ENCODE measurements at regions not wholly inside any gene's neighbourhood (a gene's known extent, or its start where the extent isn't known, plus 50 kb on each side); places are given as distances from the start of the nearest gene placed in this dataset.

- in situ Hi-C loops (cut with MboI; ENCODE audit: low sequenced_read_pairs in 4 of 4) (no loop called here), intact Hi-C loops (cut with DNase I; ENCODE audit: low total_unique reads) (no loop called here)
- no peak overlapping the region for H3K4me3 ChIP-seq
- no peak for DNase-seq
- H3K4me1 ChIP-seq: no peaks in the 10 kb centered on the region
- H3K27ac ChIP-seq: no peak overlapping the region
- H3K36me3 ChIP-seq: no peaks in the 10 kb centered on the region
- no peaks in the 10 kb centered on the region for H3K9me3 ChIP-seq
- no peak for ATAC-seq
- H3K27me3 ChIP-seq: no peaks in the 10 kb centered on the region
- no peak for TF ChIP-seq POLR2A (IDR thresholded peaks at IDR 0.05)
- no peak for TF ChIP-seq CTCF (IDR thresholded peaks at IDR 0.05 in 4 of 5, conservative IDR thresholded peaks at IDR 0.05 in 1 of 5)
Observed at GRCh38 chr18:55743736-55744135, 155.7 kb upstream of the TCF4 start.

- no peaks in the 10 kb centered on the region for H3K27me3 ChIP-seq
- no peak for TF ChIP-seq CTCF (IDR thresholded peaks at IDR 0.05 in 4 of 5, conservative IDR thresholded peaks at IDR 0.05 in 1 of 5)
- TF ChIP-seq POLR2A (IDR thresholded peaks at IDR 0.05): no peak
- no peak overlapping the region for H3K27ac ChIP-seq
- ATAC-seq: no peak
- intact Hi-C loops (cut with DNase I; ENCODE audit: low total_unique reads): no loop called here
- DNase-seq: no peak
- no peaks in the 10 kb centered on the region for H3K36me3 ChIP-seq
- H3K4me3 ChIP-seq: no peak overlapping the region
- in situ Hi-C loops (cut with MboI; ENCODE audit: low sequenced_read_pairs in 4 of 4): no loop called here
- no peaks in the 10 kb centered on the region for H3K9me3 ChIP-seq
- H3K4me1 ChIP-seq: no peaks in the 10 kb centered on the region
Observed at GRCh38 chr18:55743133-55743532, 155.1 kb upstream of the TCF4 start.

DNA sequence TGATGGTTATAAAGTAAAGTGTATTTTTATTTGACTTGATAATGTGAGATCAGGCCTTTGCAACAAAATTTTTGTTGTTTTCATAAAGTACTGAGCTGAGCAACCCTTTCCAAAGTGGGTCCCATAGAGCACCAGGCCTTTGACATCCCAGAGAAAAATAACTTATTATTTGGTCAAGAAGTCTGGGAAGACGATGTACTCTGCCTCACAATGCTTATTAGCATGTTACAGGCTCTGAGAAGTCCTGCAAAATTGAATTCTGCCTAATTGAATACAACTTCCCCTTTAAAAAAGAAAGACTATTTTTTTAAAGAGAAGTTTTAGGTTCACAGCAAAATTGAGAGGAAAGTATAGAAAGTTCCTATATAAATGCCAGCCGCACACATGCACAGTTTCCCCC is 151.5 kb upstream of the TCF4 start:
- intact Hi-C loops (cut with DNase I; ENCODE audit: low total_unique reads): no loop called here

DNA sequence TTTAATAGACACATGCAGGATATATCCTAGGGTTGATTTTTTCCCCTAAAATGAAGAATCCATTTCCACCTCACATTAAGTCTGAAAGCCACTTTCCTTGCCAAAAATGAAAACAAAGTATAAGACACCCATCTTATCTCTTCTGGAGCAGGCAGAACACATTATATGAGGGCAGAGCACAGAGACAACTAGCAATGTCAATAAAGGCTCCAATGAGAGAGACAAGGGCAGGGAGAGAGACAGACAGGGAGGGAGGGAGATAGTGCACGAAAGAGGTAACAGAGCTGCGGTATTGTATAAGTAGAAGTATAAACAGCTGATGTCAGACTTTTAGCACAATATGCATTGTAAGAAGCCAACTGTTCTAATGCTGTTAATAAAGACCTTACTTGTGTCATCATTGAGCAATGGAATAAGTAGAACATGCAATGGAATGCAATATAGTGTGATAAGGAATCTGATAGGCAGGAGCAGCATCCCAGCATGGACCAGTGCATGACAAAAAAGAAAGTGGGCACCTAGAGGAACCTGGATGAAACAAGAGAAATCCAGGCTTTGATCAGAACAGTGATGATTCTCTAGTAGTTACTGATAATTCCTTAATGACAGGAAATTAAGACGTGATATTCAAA is 150.6 kb upstream of the TCF4 start:
- Histone ChIP-seq H3K9me3 (no peaks in the 10 kb centered on the region), H3K4me3 (no peak overlapping the region), H3K27ac (no peak overlapping the region), H3K4me1 (no peaks in the 10 kb centered on the region), H3K27me3 (no peaks in the 10 kb centered on the region), H3K36me3 (no peaks in the 10 kb centered on the region)
- ATAC-seq (no peak), DNase-seq (no peak)
- TF ChIP-seq POLR2A (IDR thresholded peaks at IDR 0.05) (no peak), CTCF (IDR thresholded peaks at IDR 0.05 in 4 of 5, conservative IDR thresholded peaks at IDR 0.05 in 1 of 5) (no peak)
- intact Hi-C loops (cut with DNase I; ENCODE audit: low total_unique reads) (no loop called here), in situ Hi-C loops (cut with MboI; ENCODE audit: low sequenced_read_pairs in 4 of 4) (no loop called here)

More for the DNA sequence above, 151.5 kb upstream of the TCF4 start:
- Histone ChIP-seq H3K4me1 (no peaks in the 10 kb centered on the region), H3K36me3 (no peaks in the 10 kb centered on the region), H3K9me3 (no peaks in the 10 kb centered on the region), H3K27ac (no peak overlapping the region), H3K4me3 (no peak overlapping the region), H3K27me3 (no peaks in the 10 kb centered on the region)
- no peak for ATAC-seq
- DNase-seq: no peak
- TF ChIP-seq CTCF (IDR thresholded peaks at IDR 0.05 in 4 of 5, conservative IDR thresholded peaks at IDR 0.05 in 1 of 5) (no peak), POLR2A (IDR thresholded peaks at IDR 0.05) (no peak)
- in situ Hi-C loops (cut with MboI; ENCODE audit: low sequenced_read_pairs in 4 of 4): no loop called here

Measured in gastrocnemius medialis (tissue), 4 donors.